Common myeloid progenitor, CD34-positive (primary cell): ENCODE measurements at regions not wholly inside any gene's neighbourhood (a gene's known extent, or its start where the extent isn't known, plus 50 kb on each side); places are given as distances from the start of the nearest gene placed in this dataset.

Experiments used
- CTCF ChIA-PET: fragments of 350-600 bp; sonication (Branson Sonifier 250); formaldehyde crosslinking; loops from one replicate; lab custom pipeline; 2021; ENCODE audit warnings: antibody characterized with exemption; lab: Charles Lee
- POLR2A ChIA-PET: fragments of 350-600 bp; sonication (Branson Sonifier 250); formaldehyde crosslinking; loops from one replicate; lab custom pipeline; 2021; ENCODE audit warnings: antibody characterized with exemption; lab: Charles Lee
- DNase-seq, 3 donors: peaks; one replicate each; pipeline versions ENCODE4 v3.0.0 to v3.0.0-alpha.2; 2013
- H3K27ac ChIP-seq, 2 experiments: 1 replicate in 1 of 2; 2 replicates in 1 of 2; pipeline ENCODE4 v1.7.0; 2013; ENCODE audit warnings: inconsistent platforms in 2 of 2, low read length in 2 of 2, mild to moderate bottlenecking in 2 of 2, low read depth in 1 of 2, moderate library complexity in 1 of 2; ENCODE audit not compliant: severe bottlenecking in 2 of 2, insufficient read depth in 1 of 2, poor library complexity in 1 of 2
- H3K27me3 ChIP-seq, 5 experiments: replicated peaks in 2 of 5; 1 replicate in 3 of 5; 2 replicates in 2 of 5; pipeline versions ENCODE4 v1.6.1 to v1.7.0; 2013; ENCODE audit warnings: low read length in 4 of 5, mild to moderate bottlenecking in 2 of 5, moderate library complexity in 2 of 5, inconsistent platforms in 1 of 5; ENCODE audit not compliant: insufficient read depth in 5 of 5, control insufficient read depth in 4 of 5
- H3K36me3 ChIP-seq, 4 experiments: 1 replicate in 2 of 4; 2 replicates in 2 of 4; pipeline versions ENCODE4 v1.6.1 to v1.7.0; 2013; ENCODE audit warnings: low read length in 3 of 4, control low read depth in 1 of 4, mild to moderate bottlenecking in 1 of 4; ENCODE audit not compliant: control insufficient read depth in 4 of 4, insufficient read depth in 4 of 4
- H3K4me1 ChIP-seq, 4 experiments: 1 replicate in 3 of 4; 2 replicates in 1 of 4; pipeline versions ENCODE4 v1.6.1 to v1.7.1; 2013; ENCODE audit warnings: low read length in 3 of 4, mild to moderate bottlenecking in 3 of 4, control low read depth in 1 of 4, inconsistent platforms in 1 of 4, moderate library complexity in 1 of 4; ENCODE audit not compliant: control insufficient read depth in 4 of 4, insufficient read depth in 4 of 4; ENCODE audit errors: control extremely low read depth in 1 of 4
- H3K4me3 ChIP-seq, 7 experiments: 1 replicate in 4 of 7; 2 replicates in 3 of 7; pipeline versions ENCODE4 v1.5.1 to v1.7.0; 2013; ENCODE audit warnings: mild to moderate bottlenecking in 7 of 7, low read length in 6 of 7, moderate library complexity in 6 of 7, inconsistent platforms in 2 of 7, low read depth in 2 of 7, control low read depth in 1 of 7; ENCODE audit not compliant: insufficient read depth in 4 of 7, control insufficient read depth in 1 of 7; ENCODE audit errors: extremely low read depth in 1 of 7
- H3K9me3 ChIP-seq, 5 experiments: 1 replicate in 4 of 5; 2 replicates in 1 of 5; pipeline versions ENCODE4 v1.6.1 to v1.7.1; 2013; ENCODE audit warnings: low read length in 4 of 5, mild to moderate bottlenecking in 2 of 5, inconsistent platforms in 1 of 5, low read depth in 1 of 5, moderate library complexity in 1 of 5; ENCODE audit not compliant: control insufficient read depth in 4 of 5, insufficient read depth in 2 of 5; ENCODE audit errors: control extremely low read depth in 1 of 5
- WGBS: methylation state at CpG from one replicate; pipeline ENCODE4 v1.1.5; 2013; ENCODE audit not compliant: insufficient coverage; 5-methylcytosine and 5-hydroxymethylcytosine counted together

- WGBS = 56% methylated on average over 2 of the region's 3 CpGs
- Histone ChIP-seq H3K4me3 (no peak overlapping the region), H3K9me3 (peaks cover 0 to 2% (median 0%) of the 10 kb centered on the region in 5 experiments), H3K4me1 (no peaks in the 10 kb centered on the region), H3K36me3 (no peaks in the 10 kb centered on the region), H3K27ac (no peak overlapping the region), H3K27me3 (peaks cover 0 to 2% (median 0%) of the 10 kb centered on the region in 5 experiments)
- ChIA-PET CTCF (no interaction called here), POLR2A (no interaction called here)
- no peak for DNase-seq
These were observed 674.9 kb downstream of the SMARCA1 start for GRCh38 chrX:128848374-128848773.

DNA sequence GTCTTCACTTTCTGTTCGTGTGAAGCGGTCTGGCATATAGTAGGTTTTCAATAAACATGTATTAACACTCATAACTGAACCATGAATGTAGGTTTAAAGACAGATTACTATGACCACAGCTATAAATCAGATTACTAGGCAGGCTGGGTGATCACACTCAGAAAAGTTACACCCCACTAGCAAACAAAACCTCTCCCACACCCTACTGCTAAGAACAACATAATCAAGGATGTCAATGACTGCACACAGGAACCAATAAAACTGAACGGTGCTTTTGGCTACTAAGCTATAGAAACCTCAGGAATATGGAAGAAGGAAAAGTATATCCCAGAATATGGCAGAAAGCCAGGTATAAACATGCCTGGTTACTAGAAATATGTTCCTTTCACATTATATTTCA, 676.9 kb downstream of the SMARCA1 start:
- WGBS = no CpG with 5 or more reads among the region's 3 CpGs
- H3K36me3 ChIP-seq = no peaks in the 10 kb centered on the region
- CTCF ChIA-PET = no interaction called here

DNA sequence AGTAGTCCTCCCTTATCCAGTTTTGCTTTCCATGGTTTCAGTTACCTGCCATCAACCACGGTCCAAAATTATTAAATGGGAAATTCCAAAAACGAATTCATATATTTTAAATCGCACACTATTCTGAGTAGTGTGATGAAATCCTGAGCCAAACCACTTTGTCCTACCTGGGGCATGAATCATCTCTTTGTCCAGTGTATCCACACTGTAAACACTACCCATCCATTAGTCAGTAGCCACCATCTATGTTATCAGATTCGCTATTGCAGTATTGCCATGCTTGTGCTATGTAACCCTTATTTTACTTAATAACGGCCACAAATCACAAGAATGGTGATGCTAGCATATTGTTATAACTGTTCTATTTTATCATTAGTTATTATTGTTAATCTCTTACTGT, 704.6 kb downstream of the SMARCA1 start:
- Histone ChIP-seq H3K4me3 (no peak overlapping the region), H3K27me3 (no peaks in the 10 kb centered on the region), H3K9me3 (no peaks in the 10 kb centered on the region), H3K4me1 (no peaks in the 10 kb centered on the region), H3K27ac (no peak overlapping the region), H3K36me3 (no peaks in the 10 kb centered on the region)
- WGBS = 94% methylated on average over 3 of the region's 5 CpGs
- DNase-seq = no peak
- POLR2A ChIA-PET = no interaction called here
- CTCF ChIA-PET = no interaction called here

More for the DNA sequence above, 676.9 kb downstream of the SMARCA1 start:
- no peak for DNase-seq
- Histone ChIP-seq H3K4me3 (no peak overlapping the region), H3K27me3 (peaks cover 0 to 2% (median 0%) of the 10 kb centered on the region in 5 experiments), H3K4me1 (no peaks in the 10 kb centered on the region), H3K9me3 (no peaks in the 10 kb centered on the region), H3K27ac (no peak overlapping the region)
- POLR2A ChIA-PET = no interaction called here

- POLR2A ChIA-PET = no interaction called here
- H3K4me3 ChIP-seq = no peak overlapping the region
- no CpG with 5 or more reads among the region's 3 CpGs for WGBS
- H3K36me3 ChIP-seq = no peaks in the 10 kb centered on the region
- H3K9me3 ChIP-seq = no peaks in the 10 kb centered on the region
- no peaks in the 10 kb centered on the region for H3K4me1 ChIP-seq
- H3K27me3 ChIP-seq = no peaks in the 10 kb centered on the region
- CTCF ChIA-PET = no interaction called here
- no peak overlapping the region for H3K27ac ChIP-seq
- DNase-seq = peak in 2 of 3 donors; percentile 6 to 7
These were observed 706.4 kb downstream of the SMARCA1 start for GRCh38 chrX:128816919-128817318.

DNA sequence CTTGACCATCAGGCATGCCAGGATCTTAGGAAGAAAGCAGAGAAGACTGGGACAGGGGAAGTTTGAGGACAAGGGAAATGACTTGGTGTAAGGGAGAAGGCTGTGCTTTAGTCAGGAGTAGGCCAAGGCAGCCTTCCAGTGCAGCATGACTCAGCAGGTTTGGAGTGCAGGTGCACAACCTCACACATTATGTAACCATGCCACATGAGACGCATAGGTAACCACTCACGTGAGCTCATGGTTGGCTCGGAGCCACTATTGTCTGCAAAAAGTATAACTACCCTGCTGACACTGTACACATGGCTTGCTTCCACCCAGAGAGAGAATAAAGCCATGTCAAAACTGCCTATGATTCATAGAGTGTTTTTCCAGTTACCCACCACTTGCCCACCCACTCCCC, 715.9 kb downstream of the SMARCA1 start:
- ChIA-PET CTCF (no interaction called here), POLR2A (no interaction called here)
- no peaks in the 10 kb centered on the region for H3K36me3 ChIP-seq
- peak in 2 of 3 donors; percentile 10 to 26 for DNase-seq
- no peak overlapping the region for H3K27ac ChIP-seq
- 80% methylated on average over 3 of the region's 3 CpGs for WGBS
- no peak overlapping the region for H3K4me3 ChIP-seq
- H3K4me1 ChIP-seq = no peaks in the 10 kb centered on the region
- peaks cover 0 to 6% (median 2%) of the 10 kb centered on the region in 5 experiments for H3K9me3 ChIP-seq
- H3K27me3 ChIP-seq = no peaks in the 10 kb centered on the region

DNA sequence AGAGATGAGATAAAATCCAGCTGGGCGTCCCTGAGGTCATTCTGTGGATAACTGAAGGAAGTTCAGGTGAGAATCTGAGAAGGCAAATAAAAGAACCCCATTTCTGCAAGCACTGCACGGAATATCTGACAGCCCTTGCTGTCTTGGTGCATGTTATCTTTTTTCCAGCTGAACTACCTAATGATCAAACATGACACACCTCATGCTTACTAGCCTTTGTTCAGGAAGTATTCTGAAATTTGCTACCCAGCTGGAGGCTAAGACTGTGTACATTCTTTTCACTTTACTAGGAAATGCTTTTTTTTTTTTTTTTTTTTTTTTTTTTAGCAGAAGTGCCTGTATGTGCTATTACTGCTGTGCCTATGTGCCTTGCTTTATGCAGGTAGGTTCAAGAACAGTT, 718.1 kb downstream of the SMARCA1 start:
- H3K9me3 ChIP-seq = peaks cover 0 to 6% (median 2%) of the 10 kb centered on the region in 5 experiments
- POLR2A ChIA-PET = no interaction called here
- H3K27ac ChIP-seq = no peak overlapping the region
- no peaks in the 10 kb centered on the region for H3K27me3 ChIP-seq
- CTCF ChIA-PET = no interaction called here
- no peak overlapping the region for H3K4me3 ChIP-seq
- no peaks in the 10 kb centered on the region for H3K36me3 ChIP-seq
- WGBS = 79% methylated on average over 2 of the region's 2 CpGs
- DNase-seq = no peak
- H3K4me1 ChIP-seq = no peaks in the 10 kb centered on the region

- CTCF ChIA-PET = no interaction called here
- H3K27me3 ChIP-seq = no peaks in the 10 kb centered on the region
- H3K9me3 ChIP-seq = peaks cover 0 to 6% (median 2%) of the 10 kb centered on the region in 5 experiments
- H3K4me3 ChIP-seq = no peak overlapping the region
- no peaks in the 10 kb centered on the region for H3K36me3 ChIP-seq
- no peak for DNase-seq
- H3K4me1 ChIP-seq = no peaks in the 10 kb centered on the region
- 70% methylated on average over 1 of the region's 2 CpGs for WGBS
- H3K27ac ChIP-seq = no peak overlapping the region
- POLR2A ChIA-PET = no interaction called here
These were observed 718.5 kb downstream of the SMARCA1 start for GRCh38 chrX:128804828-128805227.
